Ishikawa (cell line): ENCODE measurements at regions not wholly inside any gene's neighbourhood (a gene's known extent, or its start where the extent isn't known, plus 50 kb on each side); places are given as distances from the start of the nearest gene placed in this dataset.

ENCODE experiments used
- CEBPB ChIP-seq: IDR thresholded peaks from 2 replicates; pipeline ENCODE4 v1.6.1; 2012
- EP300 ChIP-seq: IDR thresholded peaks from 2 replicates; pipeline ENCODE4 v1.6.1; 2012; ENCODE audit warnings: borderline replicate concordance
- TEAD4 ChIP-seq: IDR thresholded peaks from 2 replicates; pipeline ENCODE4 v1.6.1; 2012
- ZBTB7A ChIP-seq: IDR thresholded peaks from 2 replicates; pipeline ENCODE4 v1.6.1; 2012; ENCODE audit warnings: low read depth

DNA sequence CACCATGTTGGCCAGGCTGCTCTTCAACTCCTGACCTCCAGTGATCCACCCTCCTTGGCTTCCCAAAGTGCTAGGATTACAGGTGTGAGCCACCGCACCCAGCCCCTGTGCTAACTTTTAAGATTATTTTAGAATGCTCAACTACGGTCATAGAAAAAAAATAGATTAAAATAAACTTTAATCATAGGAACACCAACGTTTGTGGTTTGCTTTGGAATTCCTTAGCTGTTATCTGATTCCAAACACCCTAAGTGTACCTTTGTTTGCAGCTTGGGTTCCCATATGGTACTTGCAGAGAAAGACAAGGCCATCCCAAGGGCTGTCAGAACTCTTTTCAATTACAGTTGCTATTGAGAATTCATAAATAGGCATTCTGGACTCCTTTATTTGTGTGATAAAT, 90.1 kb upstream of the EFHC2 start:
- TF ChIP-seq CEBPB (no peak), TEAD4 (no peak), EP300 (no peak), ZBTB7A (no peak)
